ENCODE measurements at regions not wholly inside any gene's neighbourhood (a gene's known extent, or its start where the extent isn't known, plus 50 kb on each side); places are given as distances from the start of the nearest gene placed in this dataset.
"Not testable (repeated sequence)": the region's sequence is repeated elsewhere in the genome, so short reads cannot be mapped to it uniquely, and the experiment has no call there.

DNA sequence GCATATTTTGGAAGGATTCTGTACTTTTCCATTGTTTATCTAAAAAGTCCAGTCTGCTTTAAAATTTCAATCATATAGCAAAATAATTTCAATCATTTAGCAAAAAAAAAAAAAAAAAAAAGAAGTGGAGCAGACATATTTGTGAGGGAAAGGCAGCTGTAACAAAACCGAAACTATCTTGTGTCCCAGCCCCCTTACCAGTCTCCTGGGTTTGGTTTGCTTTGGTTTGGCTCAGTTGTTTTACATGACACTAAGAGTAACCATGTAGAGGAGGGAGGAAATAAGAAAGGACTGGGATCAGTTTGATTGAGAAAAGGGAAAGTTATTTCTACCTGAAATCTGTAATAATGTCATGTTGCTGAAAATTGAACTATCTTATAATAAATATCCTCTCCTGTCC lies 158.8 kb upstream of the GADL1 start:
- DNase-seq, result no peak

DNA sequence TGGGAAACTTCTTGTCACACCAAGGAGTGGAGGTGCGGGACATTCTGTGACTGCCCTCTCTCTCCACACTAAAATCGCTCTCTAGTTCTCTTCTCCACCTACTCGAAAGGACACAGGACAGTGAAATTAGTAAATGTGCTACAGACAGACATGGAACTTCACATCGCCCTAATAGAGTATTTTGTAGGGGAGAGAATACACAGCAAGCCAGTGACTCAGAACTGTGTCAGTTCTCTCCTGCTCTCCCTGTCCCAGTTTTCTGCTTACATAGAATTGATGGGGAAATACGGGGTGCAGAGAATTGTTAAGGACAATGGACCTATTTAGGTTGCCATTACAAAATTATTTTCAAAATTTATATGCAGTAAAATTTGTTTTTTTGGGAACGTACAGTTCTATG lies 159.6 kb upstream of the GADL1 start:
- DNase-seq, result no peak

DNA sequence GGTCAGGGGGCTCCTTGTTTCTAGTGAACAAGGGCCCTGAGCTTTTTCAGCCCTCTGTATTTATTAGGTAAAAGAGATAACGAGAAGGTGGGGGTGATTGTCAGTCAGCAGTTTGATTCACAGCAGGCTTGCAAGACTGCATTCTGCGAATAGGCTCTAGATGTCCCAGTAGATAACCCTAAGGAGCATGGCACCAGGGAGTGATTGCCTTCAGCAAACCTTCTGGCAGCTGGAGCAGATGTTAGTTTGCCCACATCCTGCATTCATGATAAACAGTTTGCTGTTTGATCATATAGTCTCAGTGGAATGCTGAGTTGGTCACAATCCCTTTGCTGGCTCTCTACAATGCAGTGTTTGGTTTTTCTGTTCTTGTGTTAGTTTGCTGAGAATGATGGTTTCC lies 161.3 kb upstream of the GADL1 start:
- no peak for DNase-seq

DNA sequence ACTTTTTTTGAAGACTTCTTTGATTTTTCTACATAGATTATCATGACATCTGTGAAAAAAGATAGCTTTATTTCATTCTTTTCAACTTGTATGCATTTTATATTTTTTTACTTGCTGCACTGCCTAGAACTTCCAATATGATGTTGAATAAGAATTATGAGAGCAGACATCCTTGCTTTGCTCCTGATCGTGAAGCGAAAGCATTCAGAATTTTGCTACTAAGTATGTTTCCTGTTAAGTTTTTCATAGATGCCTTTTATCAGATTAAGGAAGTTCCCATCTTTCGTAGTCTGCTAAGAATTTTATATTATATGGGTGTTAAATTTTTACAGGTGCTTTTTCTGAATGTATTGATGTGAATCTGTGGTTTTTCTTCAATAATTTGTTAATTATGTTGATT lies 163.4 kb upstream of the GADL1 start:
- no peak for DNase-seq

DNA sequence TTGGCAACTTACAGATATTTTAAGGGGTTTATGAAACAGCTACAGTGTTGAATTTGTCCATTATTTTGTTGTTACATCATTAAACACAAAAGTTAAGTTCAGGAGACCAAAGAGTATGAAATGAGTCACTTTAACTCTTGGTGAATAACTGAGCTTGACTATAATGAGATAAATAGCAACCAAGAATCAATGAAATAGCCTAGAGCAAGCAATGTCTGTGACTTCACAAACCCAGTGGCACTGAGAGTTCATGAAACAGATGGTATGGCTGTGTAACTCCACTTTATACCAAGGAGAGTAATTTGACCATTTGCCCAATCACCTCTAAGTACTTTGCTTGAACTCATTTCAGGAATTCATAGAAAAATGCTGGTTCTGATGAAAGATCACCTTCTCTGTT lies 169.6 kb upstream of the GADL1 start:
- DNase-seq, result no peak

DNA sequence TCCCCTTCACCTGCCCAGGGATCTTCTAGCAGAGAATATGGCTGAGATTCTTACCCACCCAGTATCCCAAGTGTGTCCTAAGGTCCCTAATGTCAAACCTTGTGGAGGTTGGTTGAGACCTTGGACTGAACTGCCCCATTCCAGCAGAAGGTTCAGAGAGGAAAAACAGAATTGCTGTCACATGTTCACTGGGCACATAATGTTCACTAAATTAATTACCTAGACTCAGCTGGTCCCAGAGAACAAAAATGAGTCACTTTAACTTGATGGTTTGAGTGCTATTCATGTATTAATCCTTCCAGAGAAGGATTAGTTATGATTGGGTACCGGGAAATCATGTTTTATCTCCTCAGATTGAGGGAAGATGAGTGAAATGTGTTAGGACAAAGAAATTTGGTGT lies 171.3 kb upstream of the GADL1 start:
- DNase-seq, result no peak

DNA sequence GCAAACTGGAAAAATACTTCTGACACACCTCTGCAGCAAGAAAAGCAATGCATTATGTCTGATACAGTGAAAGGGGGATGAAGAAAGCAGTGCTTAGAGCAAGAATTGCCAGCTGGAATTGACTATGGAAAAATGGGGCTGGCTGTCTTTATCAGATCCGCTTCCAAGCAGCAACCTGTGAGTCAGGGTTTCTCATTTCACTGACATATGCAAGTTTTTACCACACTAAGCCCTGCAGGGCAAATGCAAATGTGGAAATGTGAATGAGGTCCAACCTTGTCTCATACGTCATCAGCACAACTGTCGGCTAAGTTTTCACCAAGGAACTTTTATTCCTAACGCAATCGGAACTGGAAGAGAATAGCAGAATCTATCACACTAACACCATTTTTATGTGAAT lies 172.5 kb upstream of the GADL1 start:
- no peak for DNase-seq

DNA sequence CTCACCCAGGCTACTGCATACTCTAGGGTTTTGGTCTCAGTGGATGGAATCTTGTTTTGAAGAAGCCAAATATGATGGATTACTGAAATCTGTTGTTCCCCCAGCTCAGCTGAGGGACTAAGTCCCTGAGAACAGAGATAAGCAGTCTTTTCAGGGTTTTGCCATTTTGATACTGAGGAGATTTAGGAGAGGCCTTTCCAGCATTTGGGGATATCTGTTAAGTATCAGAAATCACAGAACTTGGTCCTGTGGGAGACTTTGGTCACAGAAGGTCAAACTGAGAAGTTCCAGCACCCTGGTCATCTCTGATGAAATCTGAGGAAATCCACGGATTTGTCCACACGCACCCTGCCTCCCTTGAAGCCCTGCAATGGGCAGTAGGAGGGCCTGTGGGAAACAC lies 181.0 kb upstream of the GADL1 start:
- DNase-seq, result no peak

DNA sequence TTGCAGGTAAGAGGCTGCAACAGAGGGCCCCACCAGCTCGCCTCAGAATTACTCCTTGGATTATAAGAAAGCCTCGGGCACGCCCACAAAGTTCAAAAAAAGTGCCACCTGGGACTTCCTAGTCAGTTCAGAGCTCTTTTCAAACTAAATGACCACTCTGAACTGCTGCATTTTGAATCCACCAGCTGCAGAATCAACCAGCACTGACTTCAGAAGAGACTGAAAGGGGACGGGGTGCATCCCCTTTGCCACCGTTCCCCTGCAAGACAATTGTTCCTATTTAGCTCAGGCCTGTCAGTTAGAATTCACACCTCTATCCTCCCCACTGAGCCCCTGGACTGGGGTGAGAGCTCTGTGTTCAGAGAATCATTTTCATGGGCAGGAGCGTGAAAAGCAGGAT lies 181.4 kb upstream of the GADL1 start:
- DNase-seq, result no peak

DNA sequence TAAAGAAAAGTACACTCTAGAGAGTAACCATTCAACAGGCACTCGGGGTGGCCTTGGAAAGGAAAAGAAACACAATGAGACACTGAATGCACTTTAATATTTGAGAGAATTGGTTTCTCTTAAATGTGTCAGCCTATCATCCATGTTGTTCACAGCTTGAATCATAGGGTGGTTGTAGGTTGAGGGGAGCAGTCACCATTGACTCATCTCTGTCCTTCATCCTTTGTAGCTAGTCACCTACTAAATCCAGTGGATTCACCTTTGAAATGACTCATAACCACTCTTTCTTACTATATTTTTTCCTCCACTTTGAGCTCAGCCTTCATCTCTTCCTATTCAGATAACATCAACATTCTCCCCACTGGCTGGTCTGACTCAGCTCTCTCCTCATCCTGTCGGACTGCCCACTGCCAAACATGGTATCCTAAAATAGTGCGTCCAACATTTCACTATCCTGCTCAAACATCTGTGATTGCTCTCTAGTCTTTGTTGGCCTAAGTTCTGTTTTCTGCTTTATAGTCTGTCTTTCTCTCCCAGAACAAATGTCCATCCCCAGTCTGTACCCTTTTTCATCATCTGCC lies 182.7 kb upstream of the GADL1 start:
- DNase-seq, result peak; percentile 40 to 46

DNA sequence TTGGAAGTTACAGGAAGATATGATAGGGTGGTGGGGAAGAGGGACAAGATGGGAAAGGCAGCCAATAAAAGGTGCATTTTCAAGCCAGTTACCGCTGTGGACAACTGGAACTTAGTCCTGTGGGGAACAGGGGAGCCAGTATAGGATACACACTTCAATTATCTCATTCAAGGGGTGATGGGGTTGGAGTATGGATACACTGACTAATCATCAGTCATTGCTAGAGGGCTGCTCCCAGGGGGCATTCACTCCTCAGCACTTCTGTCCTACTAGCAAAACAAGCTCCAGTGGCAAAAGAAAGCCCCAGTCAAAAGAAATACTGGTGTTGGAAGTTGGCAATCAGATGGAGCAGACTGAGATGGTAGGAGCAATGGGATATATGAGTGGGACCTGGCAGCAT lies 183.4 kb upstream of the GADL1 start:
- DNase-seq, result no peak

DNA sequence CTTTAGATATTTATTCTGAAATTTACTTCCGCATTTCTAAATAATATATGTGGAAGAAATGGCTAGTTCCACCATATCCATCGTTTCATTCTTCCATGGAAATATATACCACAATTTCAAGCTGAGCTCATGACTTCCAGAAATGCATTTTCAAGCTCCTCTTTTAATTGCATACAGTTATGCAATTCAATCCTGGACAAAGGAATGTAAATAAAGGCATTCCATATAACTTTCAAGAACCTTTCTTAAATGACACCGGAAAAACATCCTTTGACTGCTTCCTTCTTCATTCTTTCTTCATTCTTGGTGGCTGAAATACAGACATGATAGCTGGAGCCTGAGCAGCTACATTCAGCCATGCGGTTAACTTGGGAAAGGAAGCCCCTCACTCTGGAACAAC lies 185.2 kb upstream of the GADL1 start:
- no peak for DNase-seq

DNA sequence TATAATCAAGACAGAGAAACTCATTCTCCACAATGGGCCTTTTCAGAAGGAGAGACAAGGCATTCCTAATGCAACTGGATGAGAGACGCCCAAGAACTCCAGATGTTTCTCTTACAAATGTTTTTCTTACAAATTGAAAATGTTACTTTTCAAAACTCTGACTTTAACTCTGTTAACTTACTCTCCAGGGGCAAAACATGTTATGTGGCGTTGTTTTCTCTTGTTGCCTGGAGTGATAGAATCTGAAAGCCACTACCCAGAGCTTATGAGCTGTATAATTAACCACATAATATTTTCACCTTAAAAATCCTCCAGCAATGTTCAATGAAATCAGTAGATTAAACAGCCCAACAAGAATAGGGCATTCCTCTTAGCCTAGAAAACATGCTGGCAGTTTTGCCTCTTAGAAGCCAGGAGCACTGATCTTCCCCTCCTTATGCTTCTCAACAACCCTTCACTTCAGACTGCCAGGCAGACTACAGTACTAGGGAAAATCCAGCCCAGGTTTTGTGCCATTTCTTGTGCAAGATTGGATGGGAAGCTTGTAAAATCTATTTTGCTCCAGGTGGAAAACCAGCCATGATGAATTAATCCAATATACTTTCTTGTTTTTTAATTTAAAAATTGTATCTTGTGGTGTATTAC lies 186.7 kb upstream of the GADL1 start:
- no peak for DNase-seq

DNA sequence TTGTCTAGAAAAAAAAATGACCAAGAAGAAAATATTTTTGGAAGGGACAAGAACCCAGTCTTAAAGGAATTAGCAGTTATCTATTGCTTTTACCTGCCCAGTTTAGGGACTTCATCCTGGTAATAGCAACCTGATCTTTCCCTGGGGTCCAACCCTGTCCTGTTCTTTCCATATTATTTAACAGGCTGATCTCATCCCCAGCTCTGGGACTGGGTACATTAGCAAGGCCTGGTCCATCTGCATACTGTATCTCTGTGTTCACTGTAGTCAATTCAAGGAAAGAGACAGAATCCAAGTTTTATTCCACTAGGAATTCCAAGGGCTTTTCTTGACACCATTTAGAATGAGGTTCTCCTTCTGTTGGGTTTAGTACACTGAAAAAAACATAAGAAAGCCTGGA lies 191.7 kb upstream of the GADL1 start:
- no peak for DNase-seq

DNA sequence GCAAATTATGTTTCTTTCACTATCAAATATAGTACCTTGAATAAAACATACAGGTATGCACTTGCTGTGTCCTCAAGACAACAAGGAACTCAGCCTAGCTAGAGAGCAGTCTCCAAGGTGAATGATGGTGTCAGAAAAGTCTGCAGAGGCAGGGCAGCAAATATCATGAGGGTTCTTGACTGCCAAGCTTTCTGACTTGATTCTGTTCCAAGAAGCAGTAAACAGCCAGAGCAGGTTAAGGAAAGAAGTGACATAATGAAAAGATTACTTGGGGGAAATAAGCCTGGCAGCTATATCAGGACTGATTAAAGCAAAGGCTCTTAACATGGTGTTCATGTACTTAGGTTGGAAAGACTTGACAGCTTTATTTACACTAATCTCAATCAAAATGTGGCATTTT lies 192.2 kb upstream of the GADL1 start:
- DNase-seq, result no peak

DNA sequence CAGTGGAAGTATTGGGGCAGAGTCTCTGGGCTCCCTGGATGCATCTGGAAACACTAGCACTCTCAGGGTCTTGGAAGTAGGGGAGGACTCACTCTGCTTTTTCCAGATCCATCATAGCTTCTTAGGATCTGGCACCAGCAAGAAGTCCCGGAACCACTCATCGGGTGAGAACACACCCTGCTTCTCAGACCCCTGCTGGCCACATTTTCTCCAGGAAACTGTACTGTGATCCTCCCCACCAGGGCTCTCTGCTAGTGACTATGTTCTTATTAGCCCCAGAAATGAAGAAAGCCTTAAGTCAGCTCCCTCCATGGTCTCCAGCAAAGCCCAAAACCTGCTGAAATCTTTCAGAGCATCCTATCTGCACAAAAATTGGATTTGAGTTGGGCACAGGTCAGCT lies 197.3 kb upstream of the GADL1 start:
- DNase-seq, result no peak

DNA sequence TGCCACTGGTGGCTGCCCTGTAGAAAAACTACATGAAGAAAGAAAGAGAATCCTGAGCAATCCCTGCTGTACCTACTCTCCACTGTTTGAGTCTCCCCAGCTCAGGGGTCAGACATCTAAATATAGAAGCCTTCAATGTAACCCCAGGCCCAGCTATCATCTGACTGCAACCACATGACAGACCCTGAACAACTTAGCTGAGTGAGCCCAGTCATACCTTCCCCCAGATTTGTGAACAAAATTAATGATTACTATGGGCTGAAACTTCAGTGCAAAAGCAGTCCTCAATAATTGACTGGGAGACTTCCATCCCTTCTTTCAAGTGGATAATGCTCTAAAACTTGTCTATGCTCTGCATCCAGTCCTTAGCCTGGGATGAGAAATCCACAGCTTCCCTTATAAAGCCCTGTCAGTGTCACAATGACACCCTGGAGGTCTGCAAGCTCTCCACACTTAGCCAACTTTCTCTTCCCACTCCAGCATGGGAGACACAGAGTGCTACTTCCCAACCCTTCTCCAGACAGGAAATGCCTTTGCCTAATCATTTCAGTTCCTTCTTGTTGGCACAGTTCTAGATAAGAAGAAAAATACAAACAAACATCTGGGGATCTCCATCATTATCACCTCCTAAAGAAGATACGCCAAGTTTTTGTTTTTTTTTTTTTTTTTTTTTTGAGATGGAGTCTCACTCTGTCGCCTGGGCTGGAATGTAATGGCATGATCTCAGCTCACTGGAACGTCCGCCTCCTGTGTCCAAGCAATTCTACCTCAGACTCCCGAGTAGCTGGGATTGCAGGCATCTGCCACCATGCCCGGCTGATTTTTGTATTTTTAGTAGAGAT lies 198.5 kb upstream of the GADL1 start:
- no peak for DNase-seq

DNA sequence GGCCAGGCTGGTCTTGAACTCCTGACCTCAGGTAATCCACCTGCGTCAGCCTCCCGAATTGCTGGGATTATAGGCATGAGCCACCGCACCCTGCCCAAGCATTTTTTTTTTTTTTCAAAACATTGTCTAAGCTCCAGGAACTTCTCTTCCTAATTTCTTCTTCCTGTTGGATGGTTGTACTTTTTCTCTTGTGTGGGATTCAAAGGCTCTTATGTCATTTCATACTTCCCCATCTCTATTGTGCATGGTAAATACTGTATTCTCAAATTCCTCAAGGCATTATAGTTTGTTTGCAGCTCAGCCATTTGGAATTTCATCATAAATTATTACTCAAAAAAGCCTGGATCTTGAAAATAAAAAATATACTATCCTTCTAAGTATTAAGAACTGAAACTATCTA lies 199.1 kb upstream of the GADL1 start:
- no peak for DNase-seq

DNA sequence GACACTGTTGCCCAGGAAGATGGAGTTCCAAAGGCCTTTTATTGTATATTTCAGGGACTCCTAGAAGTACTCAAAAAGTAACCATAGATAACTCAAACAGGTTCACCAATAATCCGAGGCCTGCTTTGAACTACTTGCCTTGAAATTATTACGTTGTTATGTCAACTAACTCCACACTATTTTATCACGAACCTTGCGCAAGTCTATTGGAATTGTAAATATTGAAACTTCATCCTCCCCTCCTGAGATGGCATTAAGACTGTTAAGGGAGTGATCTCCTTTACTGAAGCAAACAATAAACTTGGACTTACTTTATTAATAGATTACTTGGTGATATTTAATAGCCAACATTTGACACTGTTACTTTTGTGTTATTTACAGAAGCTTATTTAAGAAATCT lies 199.6 kb upstream of the GADL1 start:
- DNase-seq, result no peak

DNA sequence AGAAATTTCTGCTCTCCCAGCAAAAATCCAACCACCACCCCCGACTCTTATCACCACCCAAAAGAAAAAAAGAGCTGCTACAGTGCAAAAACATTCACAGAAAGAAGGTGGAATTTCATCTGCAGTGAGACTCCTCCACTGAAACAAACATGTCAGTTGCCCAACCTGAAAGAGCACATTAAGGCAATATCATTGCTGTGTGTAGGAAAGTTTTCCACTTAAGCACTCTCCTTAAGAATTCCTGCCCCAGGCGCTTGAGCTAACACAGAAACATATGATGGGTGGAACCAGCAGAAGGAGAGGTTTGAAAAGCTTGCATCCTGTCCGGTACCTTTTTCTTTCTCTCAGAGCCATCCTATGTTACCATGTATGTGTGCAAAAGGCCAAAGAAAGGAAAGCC lies 200.8 kb upstream of the GADL1 start:
- no peak for DNase-seq

DNA sequence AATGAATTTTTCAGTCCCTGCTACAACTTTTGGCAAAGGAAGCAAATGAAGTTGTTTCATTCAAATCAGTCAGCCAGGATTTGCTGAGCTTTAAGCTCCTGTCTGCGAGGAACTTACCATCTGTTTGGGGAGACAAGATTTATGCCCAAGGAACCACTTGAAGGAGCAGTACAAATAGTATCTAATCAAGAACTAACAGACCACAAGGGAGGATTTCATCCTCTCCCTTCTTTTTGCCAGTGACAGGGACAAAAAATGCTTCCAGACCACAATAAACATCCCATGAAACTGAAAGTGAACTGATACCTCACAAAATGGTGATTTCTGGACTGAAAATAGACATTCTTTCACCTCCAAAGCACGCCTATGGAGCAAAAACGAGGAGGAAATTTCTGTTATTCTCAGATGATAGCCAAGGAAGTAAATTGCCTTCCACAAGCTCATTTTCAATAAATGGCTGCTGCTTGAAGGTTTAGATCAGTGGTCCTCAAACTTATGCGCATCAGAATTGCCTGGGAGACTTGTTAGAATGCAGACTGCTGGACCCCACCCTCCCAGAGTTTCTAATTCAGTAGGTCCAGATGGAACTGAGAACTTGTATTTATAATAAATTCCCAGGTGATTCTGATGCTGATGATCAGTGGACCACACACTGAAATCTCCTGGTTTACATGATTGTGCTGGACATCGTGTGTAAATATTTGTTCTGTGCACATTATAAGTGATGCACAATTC lies 202.4 kb upstream of the GADL1 start:
- no peak for DNase-seq

DNA sequence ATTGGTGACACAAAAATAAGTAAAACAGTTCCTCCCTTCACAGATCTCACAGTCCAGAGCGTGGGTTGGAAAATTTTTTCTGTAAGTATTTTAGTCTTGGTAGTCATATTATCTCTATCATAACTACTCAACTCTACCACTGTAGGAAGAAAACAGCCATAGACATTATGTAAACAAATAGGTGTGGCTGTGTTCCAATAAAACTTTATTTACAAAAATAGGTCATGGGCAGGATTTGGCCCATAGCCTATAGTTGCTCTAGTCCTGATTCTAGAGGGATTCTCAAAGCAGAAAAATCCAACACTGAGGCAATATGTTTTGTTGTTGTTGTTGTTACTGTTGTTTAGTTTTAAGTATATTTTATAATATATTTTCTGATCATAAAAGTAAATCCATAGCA lies 206.1 kb upstream of the GADL1 start:
- no peak for DNase-seq

DNA sequence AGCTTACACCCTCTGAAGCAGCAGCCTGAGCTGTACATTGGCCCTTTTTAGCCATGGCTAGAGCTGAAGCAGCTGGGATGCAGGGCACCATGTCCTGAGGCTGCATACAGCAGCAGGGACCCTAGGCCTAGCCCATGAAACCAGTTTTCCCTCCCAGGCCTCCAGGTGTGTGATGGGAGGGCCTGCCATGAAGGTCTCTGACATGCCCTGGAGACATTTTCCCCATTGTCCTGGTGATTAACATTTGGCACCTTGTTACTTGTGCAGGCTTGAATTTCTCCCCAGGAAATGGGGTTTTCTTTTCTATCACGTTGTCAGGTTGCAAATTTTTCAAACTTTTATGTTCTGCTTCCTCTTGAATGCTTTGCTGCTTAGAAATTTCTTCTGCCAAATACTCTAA lies 206.8 kb upstream of the GADL1 start:
- DNase-seq, result not testable (repeated sequence)
